RWPE2 (cell line): ENCODE measurements at regions not wholly inside any gene's neighbourhood (a gene's known extent, or its start where the extent isn't known, plus 50 kb on each side); places are given as distances from the start of the nearest gene placed in this dataset.

Experiments used
- ATAC-seq: fragments of 200-7000 bp; cut with Tn5 transposase; 3 replicates; pipeline ENCODE4 v1.9.1; 2021; ENCODE audit warnings: low read depth
- DNase-seq: peaks from one replicate; pipeline ENCODE4 v3.0.0-alpha.2; 2020; ENCODE audit warnings: low spot score
- H3K27ac ChIP-seq: fragments of 450-650 bp; 2 replicates; pipeline ENCODE4 v1.5.1; 2017; ENCODE audit warnings: mild to moderate bottlenecking; ENCODE audit not compliant: poor library complexity, severe bottlenecking
- H3K27me3 ChIP-seq: fragments of 250-450 bp; sonication (Bioruptor Pico); 2 replicates; pipeline ENCODE4 v1.5.1; 2021; ENCODE audit warnings: mild to moderate bottlenecking, moderate library complexity; ENCODE audit not compliant: insufficient read depth, poor library complexity, severe bottlenecking
- H3K36me3 ChIP-seq: fragments of 250-450 bp; sonication (Bioruptor Pico); 2 replicates; pipeline ENCODE4 v1.5.1; 2020; ENCODE audit warnings: low read depth, mild to moderate bottlenecking, moderate library complexity
- H3K4me1 ChIP-seq: fragments of 250-450 bp; sonication (Bioruptor Pico); 2 replicates; pipeline ENCODE4 v1.5.1; 2021; ENCODE audit warnings: mild to moderate bottlenecking, moderate library complexity; ENCODE audit not compliant: insufficient read depth, poor library complexity, severe bottlenecking
- H3K4me3 ChIP-seq: fragments of 250-450 bp; sonication (Bioruptor Pico); 2 replicates; pipeline ENCODE4 v1.5.1; 2021; ENCODE audit warnings: mild to moderate bottlenecking, moderate library complexity; ENCODE audit not compliant: severe bottlenecking
- H3K9me3 ChIP-seq: fragments of 250-450 bp; sonication (Bioruptor Pico); 2 replicates; pipeline ENCODE4 v1.5.1; 2021; ENCODE audit warnings: mild to moderate bottlenecking, moderate library complexity; ENCODE audit not compliant: severe bottlenecking
- TF ChIP-seq, protein P1 (sequence below): fragments of 450-650 bp; IDR thresholded peaks from one replicate; pipeline ENCODE4 v1.5.1; 2017; ENCODE audit warnings: mild to moderate bottlenecking, moderate library complexity; ENCODE audit not compliant: poor library complexity, severe bottlenecking

DNA sequence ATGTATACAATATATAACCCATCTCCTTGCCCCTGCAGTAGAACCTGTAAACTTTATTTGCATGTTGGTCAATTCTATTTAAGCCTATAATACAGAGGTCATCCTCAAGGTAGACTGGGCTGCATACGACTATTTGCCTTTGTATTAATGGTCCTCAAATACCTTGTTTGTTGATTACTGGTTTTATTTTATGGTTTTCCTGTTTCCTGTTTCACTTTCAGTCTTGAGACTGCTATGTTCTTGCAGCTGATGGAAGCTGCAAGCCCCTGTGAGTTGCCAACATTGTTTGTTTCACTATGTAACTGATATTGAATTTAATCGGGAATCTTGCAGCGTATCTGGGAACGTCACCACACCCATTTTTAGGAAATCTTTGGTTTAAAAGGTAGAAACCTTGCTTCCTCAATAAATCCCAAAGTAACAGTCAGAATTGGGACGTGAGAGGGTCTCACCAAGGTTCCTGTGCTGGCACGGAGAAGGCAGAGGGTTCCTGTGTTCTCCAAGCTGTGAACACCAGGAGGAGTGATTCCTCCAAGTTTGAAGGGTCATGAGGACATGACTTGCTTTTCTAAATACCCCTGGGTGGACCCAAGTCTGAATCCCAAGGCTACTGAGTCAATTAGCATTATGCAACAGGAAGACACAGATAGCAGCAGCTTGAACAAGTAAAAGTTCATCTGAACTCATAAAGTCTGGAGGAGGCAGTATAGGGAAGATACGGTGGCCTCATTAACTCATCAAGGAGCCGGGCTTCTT is 110.6 kb upstream of the PNPLA4 start:
- Histone ChIP-seq H3K4me1 (peaks cover 2% of the 10 kb centered on the region), H3K27me3 (no peaks in the 10 kb centered on the region)
- ATAC-seq = no peak

GRCh38 chrX:8036914-8037313 is 109.7 kb upstream of the PNPLA4 start:
- Histone ChIP-seq H3K27me3 (no peaks in the 10 kb centered on the region), H3K27ac (no peak overlapping the region), H3K4me1 (no peaks in the 10 kb centered on the region), H3K9me3 (no peaks in the 10 kb centered on the region), H3K36me3 (no peaks in the 10 kb centered on the region), H3K4me3 (no peak overlapping the region)
- ATAC-seq (no peak), DNase-seq (no peak)
- TF ChIP-seq, protein P1, sequence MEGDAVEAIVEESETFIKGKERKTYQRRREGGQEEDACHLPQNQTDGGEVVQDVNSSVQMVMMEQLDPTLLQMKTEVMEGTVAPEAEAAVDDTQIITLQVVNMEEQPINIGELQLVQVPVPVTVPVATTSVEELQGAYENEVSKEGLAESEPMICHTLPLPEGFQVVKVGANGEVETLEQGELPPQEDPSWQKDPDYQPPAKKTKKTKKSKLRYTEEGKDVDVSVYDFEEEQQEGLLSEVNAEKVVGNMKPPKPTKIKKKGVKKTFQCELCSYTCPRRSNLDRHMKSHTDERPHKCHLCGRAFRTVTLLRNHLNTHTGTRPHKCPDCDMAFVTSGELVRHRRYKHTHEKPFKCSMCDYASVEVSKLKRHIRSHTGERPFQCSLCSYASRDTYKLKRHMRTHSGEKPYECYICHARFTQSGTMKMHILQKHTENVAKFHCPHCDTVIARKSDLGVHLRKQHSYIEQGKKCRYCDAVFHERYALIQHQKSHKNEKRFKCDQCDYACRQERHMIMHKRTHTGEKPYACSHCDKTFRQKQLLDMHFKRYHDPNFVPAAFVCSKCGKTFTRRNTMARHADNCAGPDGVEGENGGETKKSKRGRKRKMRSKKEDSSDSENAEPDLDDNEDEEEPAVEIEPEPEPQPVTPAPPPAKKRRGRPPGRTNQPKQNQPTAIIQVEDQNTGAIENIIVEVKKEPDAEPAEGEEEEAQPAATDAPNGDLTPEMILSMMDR = no peak

More for the DNA sequence above, 110.6 kb upstream of the PNPLA4 start:
- no peak for DNase-seq
- TF ChIP-seq, protein P1 = no peak
- Histone ChIP-seq H3K9me3 (no peaks in the 10 kb centered on the region), H3K4me3 (no peak overlapping the region), H3K36me3 (no peaks in the 10 kb centered on the region), H3K27ac (no peak overlapping the region)

GRCh38 chrX:8034058-8034457 is 106.8 kb upstream of the PNPLA4 start:
- no peak for ATAC-seq
- H3K27ac ChIP-seq = no peak overlapping the region
- TF ChIP-seq, protein P1 = no peak
- no peaks in the 10 kb centered on the region for H3K4me1 ChIP-seq
- H3K9me3 ChIP-seq = no peaks in the 10 kb centered on the region
- no peaks in the 10 kb centered on the region for H3K36me3 ChIP-seq
- no peak overlapping the region for H3K4me3 ChIP-seq
- H3K27me3 ChIP-seq = no peaks in the 10 kb centered on the region
- DNase-seq = no peak

GRCh38 chrX:8033175-8033574 is 106.0 kb upstream of the PNPLA4 start:
- no peak for ATAC-seq
- Histone ChIP-seq H3K27ac (no peak overlapping the region), H3K9me3 (no peaks in the 10 kb centered on the region), H3K36me3 (no peaks in the 10 kb centered on the region), H3K4me3 (no peak overlapping the region), H3K4me1 (no peaks in the 10 kb centered on the region), H3K27me3 (no peaks in the 10 kb centered on the region)
- TF ChIP-seq, protein P1 = no peak
- DNase-seq = no peak

DNA sequence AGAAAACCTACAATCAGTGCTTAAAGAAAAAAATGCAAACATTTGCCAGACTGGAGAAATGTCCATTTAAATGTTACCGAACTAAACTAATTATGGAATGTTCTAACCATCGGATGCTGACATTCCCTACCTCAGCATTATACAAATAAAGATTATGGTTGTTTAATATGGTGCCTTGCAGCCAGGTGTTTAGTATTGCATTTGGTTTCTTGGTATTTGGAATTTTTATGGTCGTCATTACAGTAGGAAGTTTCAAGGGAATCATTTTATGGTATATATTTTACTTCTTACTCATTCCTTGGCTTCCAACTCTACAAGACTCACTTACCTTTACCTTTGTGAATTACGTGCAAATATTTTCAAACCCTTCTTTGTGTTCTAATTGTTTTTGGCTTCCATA is 103.1 kb upstream of the PNPLA4 start:
- Histone ChIP-seq H3K4me3 (no peak overlapping the region), H3K9me3 (no peaks in the 10 kb centered on the region), H3K27ac (no peak overlapping the region), H3K4me1 (no peaks in the 10 kb centered on the region), H3K36me3 (no peaks in the 10 kb centered on the region), H3K27me3 (no peaks in the 10 kb centered on the region)
- DNase-seq (no peak), ATAC-seq (no peak)
- TF ChIP-seq, protein P1 = no peak
